HG02642 (cell line): ENCODE measurements at regions not wholly inside any gene's neighbourhood (a gene's known extent, or its start where the extent isn't known, plus 50 kb on each side); places are given as distances from the start of the nearest gene placed in this dataset.

Experiments
- ATAC-seq: cut with Tn5 transposase; IDR thresholded peaks from one replicate; pipeline ENCODE4 v1.9.1; 2021; ENCODE audit warnings: mild to moderate bottlenecking; ENCODE audit not compliant: unreplicated experiment, poor library complexity

DNA sequence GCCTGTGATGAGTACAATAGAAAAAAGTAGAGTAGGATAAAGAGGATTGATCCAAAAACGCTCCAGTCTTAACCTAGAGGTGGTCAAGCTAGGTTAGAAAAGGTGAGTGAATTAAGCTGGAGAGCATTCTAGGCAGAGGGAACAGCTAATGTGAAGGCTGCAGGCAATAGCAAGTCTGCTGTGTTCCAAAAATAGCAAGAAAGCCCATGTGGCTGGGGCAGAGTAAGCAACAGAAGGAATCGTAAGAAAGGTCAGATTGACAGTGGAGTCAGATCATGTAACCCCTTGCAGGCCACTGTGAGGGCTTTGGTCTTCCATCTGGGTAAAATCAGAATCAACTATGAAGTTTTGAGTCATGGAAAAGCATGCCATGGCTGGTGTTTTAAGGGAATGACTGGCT is 155.0 kb downstream of the OPN5 start:
- ATAC-seq: no peak

DNA sequence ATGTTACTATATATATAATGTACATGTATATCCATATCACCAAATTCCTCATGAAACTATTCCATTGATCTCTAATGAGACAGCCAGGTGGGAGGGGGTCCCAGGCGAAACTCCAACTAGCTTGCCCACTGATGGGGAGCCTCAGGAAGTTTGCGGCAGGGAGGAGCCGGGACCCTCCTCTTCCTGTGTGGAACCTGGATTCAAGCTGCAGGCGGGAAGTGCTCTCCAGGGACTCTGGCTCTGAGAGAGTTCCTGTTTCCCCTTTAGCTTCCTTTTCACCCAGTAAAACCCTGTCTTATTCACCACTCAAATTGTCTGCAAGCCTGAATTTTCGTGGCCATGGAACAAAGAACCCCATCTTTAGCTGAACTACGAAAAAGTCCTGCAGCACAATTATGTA is 152.2 kb downstream of the OPN5 start:
- ATAC-seq: no peak

DNA sequence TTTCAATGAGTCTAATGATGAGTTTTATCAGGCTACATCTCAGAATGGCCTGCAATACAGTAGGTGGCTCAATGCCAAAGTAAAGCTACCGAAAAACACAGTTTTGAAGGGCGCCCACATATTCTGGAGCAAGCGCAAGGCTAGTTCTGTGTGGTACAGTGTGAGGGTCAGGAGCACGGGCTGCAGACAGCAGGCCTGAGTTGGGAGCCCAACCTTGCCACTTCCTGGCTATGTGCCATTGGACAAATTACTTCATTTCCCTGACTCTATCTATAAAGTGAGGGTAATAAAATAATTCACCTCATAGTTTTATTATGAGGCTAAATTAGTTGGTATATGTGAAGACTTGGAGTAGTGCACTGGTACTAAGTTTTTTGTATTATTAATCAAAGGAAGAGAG is 150.7 kb downstream of the OPN5 start:
- ATAC-seq: no peak

DNA sequence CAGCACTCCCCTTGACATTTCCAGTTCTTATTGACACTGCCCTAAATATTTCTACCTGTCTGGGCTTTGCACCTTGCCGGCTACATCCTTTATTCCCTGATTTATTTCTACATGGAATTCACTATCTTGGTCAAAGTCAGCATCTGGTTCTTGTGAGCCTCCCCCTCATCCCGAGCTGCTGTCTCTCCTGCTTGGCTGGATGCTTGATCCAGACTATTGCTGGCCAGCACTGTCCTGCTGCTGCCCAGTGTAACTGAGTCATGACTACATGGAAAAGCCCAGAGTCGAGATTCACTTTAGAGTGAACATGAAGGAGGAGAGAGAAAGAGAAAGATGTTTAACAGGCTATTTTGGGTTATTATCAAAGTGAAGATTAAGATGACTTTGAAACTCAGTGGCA is 142.2 kb downstream of the OPN5 start:
- ATAC-seq: no peak

DNA sequence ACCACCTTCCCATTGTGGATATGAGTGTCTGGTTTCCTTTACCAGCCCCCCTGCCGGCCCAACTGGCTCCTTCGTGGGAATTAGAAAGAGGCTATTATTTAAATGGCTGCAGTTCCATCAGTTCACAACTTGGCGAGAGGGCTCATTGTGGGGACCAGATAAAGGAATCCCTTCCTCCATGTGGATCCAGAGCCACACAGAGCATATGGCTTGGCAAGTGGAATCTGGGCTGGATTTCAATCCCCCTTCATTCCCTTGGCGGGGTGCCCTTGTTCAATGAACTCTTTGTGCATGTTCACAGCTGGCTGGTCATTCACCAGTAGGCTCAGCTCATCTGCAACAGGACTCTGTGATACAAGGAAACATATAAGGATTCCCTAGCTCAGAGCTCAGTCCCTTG is 140.6 kb downstream of the OPN5 start:
- no peak for ATAC-seq

DNA sequence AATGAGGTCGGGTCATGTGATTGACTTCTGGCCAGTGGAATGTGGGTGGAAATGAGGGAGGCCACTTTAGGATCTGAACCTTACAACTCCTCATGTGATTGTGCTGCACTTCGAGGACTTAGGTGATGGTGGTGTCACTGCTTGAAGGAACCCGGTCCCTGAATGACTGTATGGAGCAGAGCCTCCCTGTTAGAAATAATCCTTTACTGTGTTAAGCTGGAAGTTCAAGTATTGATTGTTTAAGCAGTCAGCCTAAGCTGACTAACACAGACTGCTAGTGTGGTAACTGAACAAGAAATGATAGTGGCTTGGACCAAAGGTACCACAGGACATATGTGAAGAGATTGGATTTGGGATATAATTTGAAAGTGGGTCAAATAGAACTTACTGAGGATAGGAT is 138.0 kb downstream of the OPN5 start:
- no peak for ATAC-seq

DNA sequence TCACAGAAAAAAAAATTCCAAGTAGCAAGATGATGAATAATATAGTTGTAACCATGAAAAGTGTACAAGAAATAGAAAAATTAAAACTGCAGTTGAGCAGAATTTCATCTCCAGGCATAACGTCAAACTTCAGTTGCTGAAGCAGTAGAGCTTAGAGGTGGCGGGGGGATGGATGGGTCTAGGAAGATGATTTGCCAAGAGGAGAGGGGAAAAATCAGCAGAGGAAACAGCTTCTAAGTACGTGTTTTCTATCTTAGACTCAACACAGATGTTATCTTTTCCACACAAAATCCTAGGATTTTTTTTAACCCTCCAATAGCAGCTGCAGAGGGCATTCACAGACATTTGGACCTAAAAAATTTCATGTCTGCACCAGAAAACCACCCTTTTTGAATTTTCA is 136.0 kb downstream of the OPN5 start:
- ATAC-seq: no peak

DNA sequence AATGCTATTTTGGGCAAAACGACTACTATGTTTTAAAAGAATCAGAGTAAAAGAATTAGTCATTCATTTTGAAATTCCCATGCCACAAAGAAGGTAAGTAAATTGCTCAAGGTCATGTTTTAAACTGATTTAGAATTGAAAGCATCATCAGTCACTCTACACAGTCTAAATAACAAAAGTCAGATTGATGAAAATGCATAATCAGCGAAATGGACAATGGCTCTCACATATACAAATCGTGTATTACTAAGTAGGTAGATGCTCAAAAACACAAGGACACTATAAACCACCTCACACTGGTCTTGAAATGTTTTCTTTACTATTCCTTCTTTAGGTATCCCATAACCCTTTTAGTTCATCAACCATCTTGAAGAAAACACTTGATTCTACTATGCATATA is 135.4 kb downstream of the OPN5 start:
- no peak for ATAC-seq

DNA sequence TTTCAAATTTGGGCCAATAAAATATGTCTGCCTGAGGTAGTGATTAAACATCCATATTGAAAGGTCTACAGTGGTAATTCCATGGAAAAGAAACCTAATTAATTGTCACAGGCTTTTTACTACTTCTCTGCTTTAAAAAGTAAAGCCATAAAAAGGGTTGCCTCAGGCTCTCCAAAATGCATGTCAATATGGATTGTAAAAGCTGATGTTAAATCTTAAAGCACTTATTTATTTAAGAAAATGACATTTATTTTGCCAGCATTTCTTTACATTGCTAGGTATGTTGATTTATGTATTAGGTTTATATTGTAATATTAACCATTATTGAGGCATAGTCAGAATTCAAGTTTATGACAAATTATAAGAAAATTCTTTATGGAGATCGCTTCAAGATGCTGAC is 133.2 kb downstream of the OPN5 start:
- no peak for ATAC-seq

DNA sequence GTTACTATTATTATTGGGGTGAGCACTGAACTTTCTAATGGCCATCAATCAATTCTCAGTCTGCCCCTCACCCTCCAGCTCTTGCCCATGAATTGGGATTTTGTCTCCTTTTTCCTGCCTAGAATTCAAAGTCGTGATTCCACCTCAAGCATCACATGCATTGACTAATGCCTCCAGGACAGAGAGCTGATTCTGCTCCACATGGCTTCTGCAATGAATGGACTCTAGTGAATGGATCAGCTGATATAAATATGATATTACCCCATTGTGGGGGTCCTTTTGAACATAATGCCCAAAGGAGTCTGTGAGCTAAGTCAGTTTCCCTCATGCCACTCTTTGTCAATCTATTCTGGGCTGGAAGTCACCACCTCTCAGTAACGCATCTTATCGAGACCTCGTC is 126.4 kb downstream of the OPN5 start:
- ATAC-seq: no peak

DNA sequence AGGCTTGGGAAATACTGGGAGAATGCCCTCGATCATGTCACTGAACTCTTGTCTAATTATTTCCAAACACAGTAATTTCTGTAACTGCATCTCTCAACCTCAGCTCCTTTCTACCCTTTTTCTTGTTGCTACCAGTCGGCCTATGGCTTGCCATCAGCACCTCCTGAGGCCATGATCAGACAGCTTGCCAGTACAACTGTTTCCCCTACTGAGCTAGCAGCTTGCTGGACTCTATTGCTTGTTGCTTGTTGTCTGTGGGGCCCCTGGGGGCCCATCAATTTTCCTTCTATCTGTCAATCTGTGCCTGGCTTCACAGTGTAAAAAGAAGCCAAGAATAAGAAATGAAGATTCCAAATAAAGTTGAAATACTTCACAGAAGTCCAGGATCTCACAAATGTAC is 123.9 kb downstream of the OPN5 start:
- ATAC-seq: no peak

DNA sequence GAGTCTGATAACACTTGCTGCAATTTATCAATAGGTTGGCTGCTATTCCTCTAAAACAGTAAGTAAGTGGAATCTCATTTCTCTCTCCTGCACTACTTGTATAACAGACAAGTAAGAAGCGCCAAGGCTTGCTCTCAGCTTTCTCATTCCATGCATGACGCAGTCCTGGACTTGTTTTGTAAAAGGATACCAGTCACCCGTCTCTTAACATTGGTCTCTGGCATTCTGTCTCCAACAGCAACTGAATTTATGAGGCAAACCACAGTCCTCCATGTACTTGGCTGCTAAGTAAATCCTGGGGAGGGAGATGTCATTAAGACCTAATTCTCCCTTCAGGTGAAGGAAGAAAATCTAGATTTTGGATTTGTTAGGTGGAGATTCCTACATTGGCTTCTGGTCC is 115.4 kb downstream of the OPN5 start:
- no peak for ATAC-seq

DNA sequence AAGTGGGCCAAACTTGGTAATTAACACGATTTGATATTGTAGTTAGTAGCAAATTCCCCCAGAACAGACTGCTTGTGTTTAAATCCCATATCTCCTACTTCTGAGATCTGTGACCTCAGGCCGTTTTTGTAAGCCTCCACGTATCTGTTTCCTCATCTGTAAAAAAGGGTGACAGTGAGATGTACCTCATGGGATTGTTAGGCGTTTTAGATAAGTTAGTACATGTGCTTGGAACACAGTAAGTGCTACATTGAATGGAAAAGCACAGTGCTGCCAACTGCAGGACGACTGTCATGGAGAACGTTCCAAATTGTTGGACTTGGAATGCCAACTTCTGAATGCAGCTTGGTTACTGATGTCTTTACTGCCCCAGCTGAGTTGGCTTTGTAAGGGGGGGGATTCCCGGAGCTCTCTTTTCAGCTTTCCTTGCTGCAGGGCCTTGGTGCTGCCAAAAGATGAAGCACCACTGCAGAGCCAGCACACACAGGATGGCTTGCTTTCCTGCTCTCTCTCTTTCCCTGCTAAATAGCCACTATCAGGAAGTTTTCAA is 108.6 kb downstream of the OPN5 start:
- ATAC-seq: no peak

DNA sequence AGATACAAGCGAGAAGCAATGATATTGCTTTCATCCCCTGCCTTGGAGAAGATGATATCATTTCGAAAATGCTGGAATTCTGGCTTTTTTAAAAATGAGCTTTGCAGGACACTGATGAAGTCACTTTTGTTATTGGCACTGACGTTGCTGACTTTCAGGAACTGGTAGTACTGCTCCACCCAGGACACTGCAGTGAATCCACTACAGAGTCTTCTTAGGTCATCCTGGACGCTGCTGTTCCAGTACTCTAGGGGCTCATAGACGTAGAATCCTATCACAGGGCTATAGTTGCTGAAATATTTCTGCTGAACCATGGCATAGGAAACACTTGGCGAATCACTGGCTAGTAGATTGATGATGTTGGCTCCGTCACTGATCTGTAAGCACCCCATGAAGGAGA is 97.2 kb downstream of the OPN5 start:
- ATAC-seq: no peak
